Cardiac fibroblast (primary cell): ENCODE measurements at regions not wholly inside any gene's neighbourhood (a gene's known extent, or its start where the extent isn't known, plus 50 kb on each side); places are given as distances from the start of the nearest gene placed in this dataset.

ENCODE experiments used
- DNase-seq, 2 donors: peaks; one replicate each; pipeline versions ENCODE4 v3.0.0 to v3.0.0-alpha.2; 2010; ENCODE audit warnings: low read depth in 2 of 2
- H3K4me3 ChIP-seq, 2 donors: replicated peaks in 1 of 2; 1 replicate in 1 of 2; 2 replicates in 1 of 2; pipeline ENCODE4 v1.5.1; 2011; ENCODE audit warnings: low read depth in 2 of 2, low read length in 2 of 2, mild to moderate bottlenecking in 2 of 2, moderate library complexity in 1 of 2
- CTCF ChIP-seq: IDR thresholded peaks from one replicate; pipeline ENCODE4 v1.5.1; 2011; ENCODE audit warnings: low read depth, mild to moderate bottlenecking, low read length, inconsistent platforms

- TF ChIP-seq CTCF: no peak
- no peak for DNase-seq
Observed at GRCh38 chr7:32169228-32169627, 99.0 kb upstream of the PDE1C start.

GRCh38 chr7:32167815-32168214 lies 97.6 kb upstream of the PDE1C start:
- TF ChIP-seq CTCF: no peak
- no peak overlapping the region for H3K4me3 ChIP-seq
- no peak for DNase-seq

More at GRCh38 chr7:32169228-32169627, 99.0 kb upstream of the PDE1C start:
- no peak overlapping the region for H3K4me3 ChIP-seq

- no peak for TF ChIP-seq CTCF
- no peak for DNase-seq
- H3K4me3 ChIP-seq: no peak overlapping the region
Observed at GRCh38 chr7:32167256-32167655, 97.0 kb upstream of the PDE1C start.

- H3K4me3 ChIP-seq: no peak overlapping the region
- peak; percentile 77 to 79 for DNase-seq
- TF ChIP-seq CTCF: peak; percentile 53
Observed at GRCh38 chr7:32164341-32164996, 94.3 kb upstream of the PDE1C start.

- DNase-seq: peak; percentile 23 to 45
- no peak for TF ChIP-seq CTCF
- no peak overlapping the region for H3K4me3 ChIP-seq
Observed at GRCh38 chr7:32163896-32164295, 93.7 kb upstream of the PDE1C start.

GRCh38 chr7:32163141-32163806 lies 93.1 kb upstream of the PDE1C start:
- no peak for TF ChIP-seq CTCF
- DNase-seq: peak; percentile 91 to 95
- H3K4me3 ChIP-seq: no peak overlapping the region

- TF ChIP-seq CTCF: no peak
- peak; percentile 83 to 85 for DNase-seq
- no peak overlapping the region for H3K4me3 ChIP-seq
Observed at GRCh38 chr7:32161708-32162107, 91.5 kb upstream of the PDE1C start.
